ENCODE measurements at regions not wholly inside any gene's neighbourhood (a gene's known extent, or its start where the extent isn't known, plus 50 kb on each side); places are given as distances from the start of the nearest gene placed in this dataset.

- Histone ChIP-seq H3K4me3 (no peak overlapping the region), H3K36me3 (no peaks in the 10 kb centered on the region), H3K4me1 (no peaks in the 10 kb centered on the region), H3K9me3 (no peaks in the 10 kb centered on the region), H3K27me3 (no peaks in the 10 kb centered on the region), H3K27ac (replicated peaks in 1 of 4) (no peak overlapping the region)
- WGBS: 84% methylated on average over 1 of the region's 1 CpG
- intact Hi-C loops (cut with DNase I): no loop called here
- no peak for DNase-seq (ENCODE audit: extremely low spot score)
- TF ChIP-seq CTCF (IDR thresholded peaks at IDR 0.05): no peak
- no peak for TF ChIP-seq EP300 (IDR thresholded peaks at IDR 0.05)
- no peak for TF ChIP-seq POLR2AphosphoS5 (IDR thresholded peaks at IDR 0.05)
- TF ChIP-seq POLR2A (IDR thresholded peaks at IDR 0.05; ENCODE audit: low read depth): no peak
Observed at GRCh38 chr13:56066321-56066720, 1074.4 kb upstream of the PRR20A start.

DNA sequence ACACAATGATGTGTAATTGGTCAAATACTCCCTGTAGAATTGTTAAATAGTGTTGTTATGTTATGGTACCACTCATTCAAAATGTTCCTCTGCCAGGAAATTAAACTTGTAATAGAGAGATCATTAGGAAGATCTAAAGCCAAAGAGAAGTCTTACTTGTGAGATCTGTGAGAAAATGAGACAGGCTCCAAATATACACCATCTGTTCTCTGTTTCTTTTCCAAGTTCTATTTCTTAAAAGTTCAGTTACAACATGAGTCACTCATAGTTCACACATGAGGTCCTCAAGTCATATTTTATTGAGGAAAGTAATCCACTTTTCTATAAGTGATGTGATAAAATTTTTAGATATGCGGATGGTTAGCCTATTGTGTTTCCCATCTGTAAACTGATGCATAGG, 1038.1 kb upstream of the PRR20A start:
- H3K9me3 ChIP-seq: peaks cover 0 to 10% (median 0%) of the 10 kb centered on the region in 4 donors
- WGBS: 81% methylated on average over 1 of the region's 1 CpG
- H3K27me3 ChIP-seq: no peaks in the 10 kb centered on the region
- H3K4me1 ChIP-seq: no peaks in the 10 kb centered on the region
- H3K27ac ChIP-seq (replicated peaks in 1 of 4): no peak overlapping the region
- no peak for DNase-seq (ENCODE audit: extremely low spot score)
- TF ChIP-seq POLR2AphosphoS5 (IDR thresholded peaks at IDR 0.05): no peak
- TF ChIP-seq EP300 (IDR thresholded peaks at IDR 0.05): no peak
- no peak for TF ChIP-seq CTCF (IDR thresholded peaks at IDR 0.05)
- no peak for TF ChIP-seq POLR2A (IDR thresholded peaks at IDR 0.05; ENCODE audit: low read depth)
- H3K4me3 ChIP-seq: no peak overlapping the region
- intact Hi-C loops (cut with DNase I): no loop called here
- no peaks in the 10 kb centered on the region for H3K36me3 ChIP-seq

DNA sequence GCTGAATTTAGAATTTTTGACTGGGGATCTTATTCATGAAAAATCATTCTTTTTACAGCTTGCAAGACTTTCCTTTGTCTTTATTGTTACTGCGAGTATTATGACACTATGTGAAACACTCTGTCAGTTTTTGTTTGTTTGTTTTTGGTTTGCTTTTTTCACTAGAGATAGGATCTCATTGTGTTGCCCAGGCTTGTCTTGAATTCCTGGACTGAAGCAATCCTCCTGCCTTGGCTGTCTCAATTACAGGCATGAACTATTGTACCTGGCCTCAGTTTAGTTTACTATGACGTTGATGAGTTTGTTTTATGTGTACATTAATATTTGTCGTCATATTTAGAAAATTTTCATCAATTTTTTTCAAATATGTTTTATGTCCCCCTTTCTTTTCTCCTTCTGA, 1030.0 kb upstream of the PRR20A start:
- TF ChIP-seq POLR2A (IDR thresholded peaks at IDR 0.05; ENCODE audit: low read depth): no peak
- no peak for DNase-seq (ENCODE audit: extremely low spot score)
- Histone ChIP-seq H3K4me1 (no peaks in the 10 kb centered on the region), H3K27ac (replicated peaks in 1 of 4) (no peak overlapping the region), H3K36me3 (no peaks in the 10 kb centered on the region), H3K4me3 (no peak overlapping the region), H3K9me3 (no peaks in the 10 kb centered on the region), H3K27me3 (no peaks in the 10 kb centered on the region)
- intact Hi-C loops (cut with DNase I): no loop called here
- WGBS: 46% methylated on average over 3 of the region's 3 CpGs

- Histone ChIP-seq H3K9me3 (no peaks in the 10 kb centered on the region), H3K4me1 (no peaks in the 10 kb centered on the region), H3K36me3 (no peaks in the 10 kb centered on the region), H3K27me3 (no peaks in the 10 kb centered on the region), H3K4me3 (no peak overlapping the region), H3K27ac (replicated peaks in 1 of 4) (no peak overlapping the region)
- no peak for TF ChIP-seq POLR2AphosphoS5 (IDR thresholded peaks at IDR 0.05)
- TF ChIP-seq EP300 (IDR thresholded peaks at IDR 0.05): no peak
- no peak for TF ChIP-seq POLR2A (IDR thresholded peaks at IDR 0.05; ENCODE audit: low read depth)
- no peak for TF ChIP-seq CTCF (IDR thresholded peaks at IDR 0.05)
- DNase-seq (ENCODE audit: extremely low spot score): no peak
- intact Hi-C loops (cut with DNase I): no loop called here
- 78% methylated on average over 3 of the region's 3 CpGs for WGBS
Observed at GRCh38 chr13:56134524-56134923, 1006.2 kb upstream of the PRR20A start.

- Histone ChIP-seq H3K4me1 (no peaks in the 10 kb centered on the region), H3K4me3 (no peak overlapping the region), H3K27me3 (no peaks in the 10 kb centered on the region), H3K9me3 (no peaks in the 10 kb centered on the region), H3K27ac (replicated peaks in 1 of 4) (no peak overlapping the region), H3K36me3 (no peaks in the 10 kb centered on the region)
- no peak for DNase-seq (ENCODE audit: extremely low spot score)
- intact Hi-C loops (cut with DNase I): no loop called here
- 75% methylated on average over 2 of the region's 2 CpGs for WGBS
- no peak for TF ChIP-seq EP300 (IDR thresholded peaks at IDR 0.05)
Observed at GRCh38 chr13:56166864-56167263, 973.9 kb upstream of the PRR20A start.

- intact Hi-C loops (cut with DNase I): no loop called here
- H3K27ac ChIP-seq (replicated peaks in 1 of 4): no peak overlapping the region
- no peak for TF ChIP-seq POLR2AphosphoS5 (IDR thresholded peaks at IDR 0.05)
- TF ChIP-seq CTCF (IDR thresholded peaks at IDR 0.05): no peak
- no peak for TF ChIP-seq EP300 (IDR thresholded peaks at IDR 0.05)
- TF ChIP-seq POLR2A (IDR thresholded peaks at IDR 0.05; ENCODE audit: low read depth): no peak
- no peak for DNase-seq (ENCODE audit: extremely low spot score)
- no peaks in the 10 kb centered on the region for H3K36me3 ChIP-seq
- H3K4me1 ChIP-seq: no peaks in the 10 kb centered on the region
- WGBS: 78% methylated on average over 2 of the region's 2 CpGs
- H3K4me3 ChIP-seq: no peak overlapping the region
- H3K27me3 ChIP-seq: no peaks in the 10 kb centered on the region
- no peaks in the 10 kb centered on the region for H3K9me3 ChIP-seq
Observed at GRCh38 chr13:56168581-56168980, 972.1 kb upstream of the PRR20A start.

All from esophagus muscularis mucosa (tissue), 4 donors.